Osteocyte (in vitro differentiated cells): ENCODE measurements at regions not wholly inside any gene's neighbourhood (a gene's known extent, or its start where the extent isn't known, plus 50 kb on each side); places are given as distances from the start of the nearest gene placed in this dataset.

Source experiments
- DNase-seq: peaks from one replicate; pipeline ENCODE4 v3.0.0; 2021; ENCODE audit warnings: mixed read lengths; ENCODE audit not compliant: unreplicated experiment; ENCODE audit errors: extremely low spot score
- H3K27ac Mint-ChIP-seq: one replicate; pipeline ENCODE4 v1.8.0; 2021; ENCODE audit warnings: mild to moderate bottlenecking, mixed read lengths; ENCODE audit not compliant: unreplicated experiment
- H3K27me3 Mint-ChIP-seq: one replicate; pipeline ENCODE4 v1.8.0; 2021; ENCODE audit warnings: mixed read lengths; ENCODE audit not compliant: unreplicated experiment
- H3K36me3 Mint-ChIP-seq: one replicate; pipeline ENCODE4 v1.8.0; 2021; ENCODE audit warnings: mixed read lengths; ENCODE audit not compliant: unreplicated experiment
- H3K4me1 Mint-ChIP-seq: one replicate; pipeline ENCODE4 v1.8.0; 2021; ENCODE audit warnings: mixed read lengths; ENCODE audit not compliant: unreplicated experiment
- H3K4me3 Mint-ChIP-seq: one replicate; pipeline ENCODE4 v1.8.0; 2021; ENCODE audit warnings: mild to moderate bottlenecking, moderate library complexity, mixed read lengths; ENCODE audit not compliant: unreplicated experiment
- H3K9me3 Mint-ChIP-seq: one replicate; pipeline ENCODE4 v1.8.0; 2021; ENCODE audit warnings: mixed read lengths; ENCODE audit not compliant: unreplicated experiment
- CTCF ChIP-seq: fragments of 200-600 bp; sonication (generic); IDR thresholded peaks from 2 replicates; pipeline ENCODE4 v1.5.0; 2021; ENCODE audit warnings: antibody characterized with exemption, mild to moderate bottlenecking, moderate library complexity

- Mint-ChIP-seq H3K36me3 (no peaks in the 10 kb centered on the region), H3K9me3 (peaks cover 26% of the 10 kb centered on the region), H3K27ac (no peak overlapping the region), H3K4me3 (no peak overlapping the region), H3K27me3 (peaks cover under 1% of the 10 kb centered on the region), H3K4me1 (no peaks in the 10 kb centered on the region)
- TF ChIP-seq CTCF: no peak
- DNase-seq: no peak
Observed at GRCh38 chr11:70747921-70748320, 349.6 kb downstream of the CTTN start.

GRCh38 chr11:70751142-70751734, 352.9 kb downstream of the CTTN start:
- Mint-ChIP-seq H3K4me3 (no peak overlapping the region), H3K4me1 (no peaks in the 10 kb centered on the region), H3K9me3 (peaks cover 26% of the 10 kb centered on the region), H3K27me3 (no peaks in the 10 kb centered on the region), H3K36me3 (no peaks in the 10 kb centered on the region), H3K27ac (no peak overlapping the region)
- no peak for TF ChIP-seq CTCF
- no peak for DNase-seq

- peak; percentile 97 for TF ChIP-seq CTCF
- DNase-seq: peak; percentile 90
- Mint-ChIP-seq H3K9me3 (peaks cover 10% of the 10 kb centered on the region), H3K27me3 (no peaks in the 10 kb centered on the region), H3K4me3 (no peak overlapping the region), H3K36me3 (no peaks in the 10 kb centered on the region), H3K4me1 (no peaks in the 10 kb centered on the region), H3K27ac (no peak overlapping the region)
Observed at GRCh38 chr11:70755410-70756158, 357.3 kb downstream of the CTTN start.

DNA sequence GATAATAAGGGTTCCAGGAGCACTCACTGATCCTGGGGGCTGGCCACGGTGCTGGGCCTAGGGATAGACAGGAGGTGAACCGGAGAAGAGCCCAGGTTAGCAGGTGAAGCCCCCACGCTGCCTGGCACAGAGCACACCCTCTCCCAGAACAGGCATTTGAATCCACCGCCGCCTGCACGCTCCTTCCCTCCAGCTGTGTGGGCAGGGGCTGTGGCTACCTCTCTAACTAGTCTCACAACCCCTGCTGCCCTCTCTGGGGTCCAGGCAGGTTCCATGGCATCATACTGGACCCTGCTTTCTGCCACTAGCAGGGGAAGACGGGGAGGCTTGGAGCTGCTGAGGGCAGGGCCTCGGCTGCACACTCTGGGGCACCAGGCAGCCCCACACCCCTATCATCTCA, 358.0 kb downstream of the CTTN start:
- Mint-ChIP-seq H3K9me3 (peaks cover 4% of the 10 kb centered on the region), H3K27ac (no peak overlapping the region), H3K4me3 (no peak overlapping the region), H3K27me3 (no peaks in the 10 kb centered on the region), H3K4me1 (no peaks in the 10 kb centered on the region), H3K36me3 (no peaks in the 10 kb centered on the region)
- TF ChIP-seq CTCF: no peak
- no peak for DNase-seq

DNA sequence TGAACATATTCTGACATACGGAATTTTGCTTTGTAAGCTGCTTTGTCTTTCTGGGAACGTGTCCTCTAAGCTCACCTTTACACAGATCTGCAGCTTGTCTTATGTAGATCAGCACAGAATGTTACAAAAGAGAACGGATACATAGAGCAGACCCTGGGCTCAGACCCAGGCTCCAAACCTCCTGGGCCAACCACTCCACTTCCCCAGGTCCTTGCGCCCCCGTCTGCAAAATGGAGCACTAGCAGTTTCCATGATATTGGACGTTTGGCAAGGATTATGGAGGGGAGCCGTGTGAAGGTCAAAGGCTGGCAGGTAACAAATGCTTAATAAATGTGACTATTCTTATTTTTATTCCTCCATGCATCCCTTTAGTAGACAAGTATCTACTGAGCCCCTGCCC, 358.4 kb downstream of the CTTN start:
- no peak overlapping the region for H3K27ac Mint-ChIP-seq
- TF ChIP-seq CTCF: no peak
- H3K9me3 Mint-ChIP-seq: peaks cover 4% of the 10 kb centered on the region
- no peaks in the 10 kb centered on the region for H3K4me1 Mint-ChIP-seq
- H3K4me3 Mint-ChIP-seq: no peak overlapping the region
- no peak for DNase-seq
- no peaks in the 10 kb centered on the region for H3K27me3 Mint-ChIP-seq
- H3K36me3 Mint-ChIP-seq: no peaks in the 10 kb centered on the region
